MV-4-11 (cell line): ENCODE measurements at regions not wholly inside any gene's neighbourhood (a gene's known extent, or its start where the extent isn't known, plus 50 kb on each side); places are given as distances from the start of the nearest gene placed in this dataset.

Experiments used
- DNase-seq: peaks from one replicate; lab custom pipeline; 2025; lab: John Stamatoyannopoulos, UW

GRCh38 chrX:64456828-64457227 is 61.6 kb upstream of the MTMR8 start:
- DNase-seq: peak; percentile 67

- no peak for DNase-seq
Measured at GRCh38 chrX:64447207-64447606, 52.0 kb upstream of the MTMR8 start.
